Vagina (tissue), 2 donors: ENCODE measurements at regions not wholly inside any gene's neighbourhood (a gene's known extent, or its start where the extent isn't known, plus 50 kb on each side); places are given as distances from the start of the nearest gene placed in this dataset.

Source experiments
- CTCF ChIP-seq, 3 experiments: fragments of 450-650 bp in 2 of 3; fragments of 200-600 bp in 1 of 3; sonication (generic) in 1 of 3; IDR thresholded peaks; one replicate each; pipeline ENCODE4 v1.5.1; 2017 to 2019; ENCODE audit warnings: antibody characterized with exemption in 3 of 3, mild to moderate bottlenecking in 2 of 3, moderate library complexity in 2 of 3
- POLR2A ChIP-seq, 2 donors: fragments of 450-650 bp; IDR thresholded peaks; one replicate each; pipeline ENCODE4 v1.6.1; 2017; ENCODE audit warnings: antibody characterized with exemption in 2 of 2, mild to moderate bottlenecking in 2 of 2, moderate library complexity in 2 of 2

- TF ChIP-seq CTCF (IDR thresholded peaks at IDR 0.05) (no peak), POLR2A (IDR thresholded peaks at IDR 0.05) (no peak)
These were observed 852.5 kb upstream of the LRRC4C start for GRCh38 chr11:42311944-42312343.
